ENCODE measurements at regions not wholly inside any gene's neighbourhood (a gene's known extent, or its start where the extent isn't known, plus 50 kb on each side); places are given as distances from the start of the nearest gene placed in this dataset.
"Not testable (repeated sequence)": the region's sequence is repeated elsewhere in the genome, so short reads cannot be mapped to it uniquely, and the experiment has no call there.

DNA sequence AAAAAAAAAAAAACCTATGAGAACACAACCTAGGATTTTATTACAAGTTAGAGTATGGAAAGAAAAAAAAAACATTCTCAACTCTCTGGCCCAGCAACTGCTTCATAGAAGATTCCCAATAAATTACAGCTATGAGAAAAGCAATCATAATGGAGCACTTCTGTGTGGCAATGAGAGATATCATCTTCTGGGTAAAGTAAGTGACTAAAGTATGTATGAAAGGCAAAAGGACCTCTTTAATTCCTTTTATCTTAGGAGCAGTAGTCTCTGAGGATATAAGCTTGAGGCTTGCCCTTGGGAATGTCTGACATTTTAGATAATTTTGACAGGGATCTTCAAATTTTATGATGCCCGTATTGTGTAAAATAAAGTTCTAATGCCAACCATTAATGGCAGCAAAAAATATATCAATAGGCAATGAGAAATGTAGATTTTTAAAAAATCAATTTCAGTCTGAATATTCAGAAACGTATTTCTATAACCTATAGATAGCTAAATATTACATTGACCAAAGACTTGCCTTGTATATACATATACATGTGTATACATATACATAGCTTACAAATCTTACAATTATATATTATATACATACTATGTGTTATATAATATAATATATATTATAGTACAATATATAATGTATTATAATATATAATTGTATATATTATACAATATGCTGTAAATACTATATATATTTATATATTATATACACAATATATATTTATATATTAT is 823.9 kb upstream of the SLITRK1 start:
- Histone ChIP-seq H3K36me3 (ENCODE audit: control insufficient read depth, insufficient read depth, low read length) (no peaks in the 10 kb centered on the region), H3K27ac (ENCODE audit: low read length) (no peak overlapping the region), H3K9me3 (ENCODE audit: control insufficient read depth, insufficient read depth, low read length) (no peaks in the 10 kb centered on the region), H3K27me3 (ENCODE audit: control insufficient read depth, insufficient read depth, low read length) (no peaks in the 10 kb centered on the region), H3K4me3 (ENCODE audit: low read length) (no peak overlapping the region), H3K4me1 (ENCODE audit: control insufficient read depth, insufficient read depth, low read length) (no peaks in the 10 kb centered on the region)
- WGBS (ENCODE audit: insufficient coverage, insufficient read length) = no CpG with 5 or more reads among the region's 2 CpGs
- DNase-seq (ENCODE audit: low read depth, low spot score) = no peak

GRCh38 chr13:84702174-84702573 is 819.9 kb upstream of the SLITRK1 start:
- WGBS (ENCODE audit: insufficient coverage, insufficient read length) = no CpG with 5 or more reads among the region's 11 CpGs
- H3K27me3 ChIP-seq (ENCODE audit: control insufficient read depth, insufficient read depth, low read length) = no peaks in the 10 kb centered on the region
- H3K4me1 ChIP-seq (ENCODE audit: control insufficient read depth, insufficient read depth, low read length) = no peaks in the 10 kb centered on the region
- no peak overlapping the region for H3K27ac ChIP-seq (ENCODE audit: low read length)
- H3K4me3 ChIP-seq (ENCODE audit: low read length) = no peak overlapping the region
- no peak for DNase-seq (ENCODE audit: low read depth, low spot score)
- no peaks in the 10 kb centered on the region for H3K36me3 ChIP-seq (ENCODE audit: control insufficient read depth, insufficient read depth, low read length)
- H3K9me3 ChIP-seq (ENCODE audit: control insufficient read depth, insufficient read depth, low read length) = no peaks in the 10 kb centered on the region

- DNase-seq (ENCODE audit: low read depth, low spot score); H3K4me3 ChIP-seq (ENCODE audit: low read length); H3K27ac ChIP-seq (ENCODE audit: low read length); H3K27me3 ChIP-seq (ENCODE audit: control insufficient read depth, insufficient read depth, low read length); H3K36me3 ChIP-seq (ENCODE audit: control insufficient read depth, insufficient read depth, low read length); H3K9me3 ChIP-seq (ENCODE audit: control insufficient read depth, insufficient read depth, low read length); H3K4me1 ChIP-seq (ENCODE audit: control insufficient read depth, insufficient read depth, low read length): not testable (repeated sequence)
- no CpG with 5 or more reads among the region's 1 CpG for WGBS (ENCODE audit: insufficient coverage, insufficient read length)
These were observed 815.3 kb upstream of the SLITRK1 start for GRCh38 chr13:84697591-84697990.

- no peaks in the 10 kb centered on the region for H3K4me1 ChIP-seq (ENCODE audit: control insufficient read depth, insufficient read depth, low read length)
- H3K27me3 ChIP-seq (ENCODE audit: control insufficient read depth, insufficient read depth, low read length) = no peaks in the 10 kb centered on the region
- no peaks in the 10 kb centered on the region for H3K9me3 ChIP-seq (ENCODE audit: control insufficient read depth, insufficient read depth, low read length)
- WGBS (ENCODE audit: insufficient coverage, insufficient read length) = no CpG with 5 or more reads among the region's 5 CpGs
- no peak overlapping the region for H3K27ac ChIP-seq (ENCODE audit: low read length)
- no peak overlapping the region for H3K4me3 ChIP-seq (ENCODE audit: low read length)
- DNase-seq (ENCODE audit: low read depth, low spot score) = no peak
- no peaks in the 10 kb centered on the region for H3K36me3 ChIP-seq (ENCODE audit: control insufficient read depth, insufficient read depth, low read length)
These were observed 804.7 kb upstream of the SLITRK1 start for GRCh38 chr13:84686973-84687372.

GRCh38 chr13:84686458-84686857 is 804.2 kb upstream of the SLITRK1 start:
- Histone ChIP-seq H3K27me3 (ENCODE audit: control insufficient read depth, insufficient read depth, low read length) (no peaks in the 10 kb centered on the region), H3K4me1 (ENCODE audit: control insufficient read depth, insufficient read depth, low read length) (no peaks in the 10 kb centered on the region), H3K4me3 (ENCODE audit: low read length) (no peak overlapping the region), H3K9me3 (ENCODE audit: control insufficient read depth, insufficient read depth, low read length) (no peaks in the 10 kb centered on the region), H3K27ac (ENCODE audit: low read length) (no peak overlapping the region), H3K36me3 (ENCODE audit: control insufficient read depth, insufficient read depth, low read length) (no peaks in the 10 kb centered on the region)
- DNase-seq (ENCODE audit: low read depth, low spot score) = no peak
- no CpG with 5 or more reads among the region's 1 CpG for whole genome bisulfite sequencing (ENCODE audit: insufficient coverage, insufficient read length)

- no peaks in the 10 kb centered on the region for H3K9me3 ChIP-seq (ENCODE audit: control insufficient read depth, insufficient read depth, low read length)
- no peaks in the 10 kb centered on the region for H3K27me3 ChIP-seq (ENCODE audit: control insufficient read depth, insufficient read depth, low read length)
- no peak overlapping the region for H3K4me3 ChIP-seq (ENCODE audit: low read length)
- H3K36me3 ChIP-seq (ENCODE audit: control insufficient read depth, insufficient read depth, low read length) = no peaks in the 10 kb centered on the region
- WGBS (ENCODE audit: insufficient coverage, insufficient read length) = no CpG with 5 or more reads among the region's 6 CpGs
- H3K4me1 ChIP-seq (ENCODE audit: control insufficient read depth, insufficient read depth, low read length) = no peaks in the 10 kb centered on the region
- no peak overlapping the region for H3K27ac ChIP-seq (ENCODE audit: low read length)
- no peak for DNase-seq (ENCODE audit: low read depth, low spot score)
These were observed 802.5 kb upstream of the SLITRK1 start for GRCh38 chr13:84684804-84685203.

- WGBS (ENCODE audit: insufficient coverage, insufficient read length) = no CpG with 5 or more reads among the region's 3 CpGs
These were observed 801.9 kb upstream of the SLITRK1 start for GRCh38 chr13:84684048-84684662.

GRCh38 chr13:84683448-84683847 is 801.2 kb upstream of the SLITRK1 start:
- H3K9me3 ChIP-seq (ENCODE audit: control insufficient read depth, insufficient read depth, low read length) = no peaks in the 10 kb centered on the region
- no peaks in the 10 kb centered on the region for H3K27me3 ChIP-seq (ENCODE audit: control insufficient read depth, insufficient read depth, low read length)
- no peak overlapping the region for H3K27ac ChIP-seq (ENCODE audit: low read length)
- H3K4me1 ChIP-seq (ENCODE audit: control insufficient read depth, insufficient read depth, low read length) = no peaks in the 10 kb centered on the region
- H3K36me3 ChIP-seq (ENCODE audit: control insufficient read depth, insufficient read depth, low read length) = no peaks in the 10 kb centered on the region
- DNase-seq (ENCODE audit: low read depth, low spot score) = no peak
- no peak overlapping the region for H3K4me3 ChIP-seq (ENCODE audit: low read length)

More at GRCh38 chr13:84684048-84684662, 801.9 kb upstream of the SLITRK1 start:
- no peaks in the 10 kb centered on the region for H3K27me3 ChIP-seq (ENCODE audit: control insufficient read depth, insufficient read depth, low read length)
- H3K27ac ChIP-seq (ENCODE audit: low read length) = no peak overlapping the region
- H3K4me1 ChIP-seq (ENCODE audit: control insufficient read depth, insufficient read depth, low read length) = no peaks in the 10 kb centered on the region
- no peak overlapping the region for H3K4me3 ChIP-seq (ENCODE audit: low read length)
- H3K9me3 ChIP-seq (ENCODE audit: control insufficient read depth, insufficient read depth, low read length) = no peaks in the 10 kb centered on the region
- no peak for DNase-seq (ENCODE audit: low read depth, low spot score)
- H3K36me3 ChIP-seq (ENCODE audit: control insufficient read depth, insufficient read depth, low read length) = no peaks in the 10 kb centered on the region

DNA sequence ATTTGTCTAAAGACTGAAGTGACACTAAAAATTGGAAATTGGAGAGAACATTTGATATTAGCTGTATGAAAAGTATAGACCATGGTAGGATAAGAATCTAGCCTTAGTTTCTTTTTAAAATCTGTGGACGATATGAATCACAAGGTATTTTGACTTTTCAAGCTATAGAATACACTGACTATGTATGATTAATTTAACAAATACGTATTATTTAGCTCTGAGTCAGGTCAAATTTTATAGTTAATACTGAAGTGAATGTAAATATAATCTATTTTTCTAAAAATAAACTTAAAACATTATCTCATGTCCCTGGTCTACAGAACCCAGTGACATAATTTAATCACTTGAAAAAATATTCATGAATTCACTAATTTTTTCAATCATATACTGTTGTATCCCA is 795.6 kb upstream of the SLITRK1 start:
- WGBS (ENCODE audit: insufficient coverage, insufficient read length) = no CpG with 5 or more reads among the region's 2 CpGs
- Histone ChIP-seq H3K27ac (ENCODE audit: low read length) (no peak overlapping the region), H3K27me3 (ENCODE audit: control insufficient read depth, insufficient read depth, low read length) (no peaks in the 10 kb centered on the region), H3K4me3 (ENCODE audit: low read length) (no peak overlapping the region), H3K4me1 (ENCODE audit: control insufficient read depth, insufficient read depth, low read length) (no peaks in the 10 kb centered on the region), H3K36me3 (ENCODE audit: control insufficient read depth, insufficient read depth, low read length) (no peaks in the 10 kb centered on the region), H3K9me3 (ENCODE audit: control insufficient read depth, insufficient read depth, low read length) (no peaks in the 10 kb centered on the region)
- DNase-seq (ENCODE audit: low read depth, low spot score) = no peak

DNA sequence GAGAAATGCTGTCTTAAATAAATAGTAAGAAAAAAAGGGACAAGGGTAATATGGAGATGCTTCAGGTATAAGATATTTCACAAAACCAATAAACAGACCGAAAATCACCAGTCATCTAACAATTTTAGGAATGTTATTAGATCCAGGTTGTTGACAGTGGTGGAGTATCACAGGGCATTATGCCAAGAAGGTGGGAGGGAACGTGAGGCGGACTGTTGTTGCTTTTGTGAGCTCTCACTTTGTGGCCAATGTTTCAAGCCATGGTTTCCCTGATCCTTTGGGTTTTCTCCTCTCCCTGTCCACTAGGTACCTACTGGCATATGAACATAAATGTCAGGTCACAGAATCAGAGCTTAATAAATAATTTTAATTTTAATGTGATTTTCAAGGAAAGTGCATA is 790.3 kb upstream of the SLITRK1 start:
- Histone ChIP-seq H3K27ac (ENCODE audit: low read length) (no peak overlapping the region), H3K4me1 (ENCODE audit: control insufficient read depth, insufficient read depth, low read length) (no peaks in the 10 kb centered on the region), H3K36me3 (ENCODE audit: control insufficient read depth, insufficient read depth, low read length) (no peaks in the 10 kb centered on the region), H3K4me3 (ENCODE audit: low read length) (no peak overlapping the region), H3K9me3 (ENCODE audit: control insufficient read depth, insufficient read depth, low read length) (no peaks in the 10 kb centered on the region), H3K27me3 (ENCODE audit: control insufficient read depth, insufficient read depth, low read length) (no peaks in the 10 kb centered on the region)
- WGBS (ENCODE audit: insufficient coverage, insufficient read length) = no CpG with 5 or more reads among the region's 3 CpGs
- DNase-seq (ENCODE audit: low read depth, low spot score) = no peak

DNA sequence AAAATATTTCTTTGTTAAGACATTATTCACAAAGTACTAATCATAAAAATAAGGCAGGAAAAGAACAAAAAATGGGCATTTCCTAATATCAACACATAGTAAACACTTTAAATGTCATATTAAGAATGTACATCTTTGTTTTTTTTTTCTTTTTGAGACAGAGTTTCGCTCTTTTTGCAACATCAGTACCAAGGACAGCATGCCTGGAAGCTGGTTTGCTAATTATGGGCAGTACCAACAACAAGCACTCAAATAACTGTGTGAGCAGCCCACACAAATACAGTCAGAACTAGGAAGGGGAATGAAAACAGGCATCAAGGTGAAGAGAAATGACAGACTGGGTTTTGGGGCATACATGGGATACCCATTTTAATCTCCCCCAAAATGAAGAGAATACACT is 788.0 kb upstream of the SLITRK1 start:
- no peak for DNase-seq (ENCODE audit: low read depth, low spot score)
- no peaks in the 10 kb centered on the region for H3K9me3 ChIP-seq (ENCODE audit: control insufficient read depth, insufficient read depth, low read length)
- no peaks in the 10 kb centered on the region for H3K36me3 ChIP-seq (ENCODE audit: control insufficient read depth, insufficient read depth, low read length)
- WGBS (ENCODE audit: insufficient coverage, insufficient read length) = no CpG with 5 or more reads among the region's 1 CpG
- H3K27me3 ChIP-seq (ENCODE audit: control insufficient read depth, insufficient read depth, low read length) = no peaks in the 10 kb centered on the region
- H3K4me3 ChIP-seq (ENCODE audit: low read length) = no peak overlapping the region
- H3K27ac ChIP-seq (ENCODE audit: low read length) = no peak overlapping the region
- no peaks in the 10 kb centered on the region for H3K4me1 ChIP-seq (ENCODE audit: control insufficient read depth, insufficient read depth, low read length)

Data from iPS DF 6.9 (cell line).